ENCODE measurements at regions not wholly inside any gene's neighbourhood (a gene's known extent, or its start where the extent isn't known, plus 50 kb on each side); places are given as distances from the start of the nearest gene placed in this dataset.

- H3K4me3 ChIP-seq (ENCODE audit: low read length) = no peak overlapping the region
- no peak for DNase-seq (ENCODE audit: low read depth)
- H3K27me3 ChIP-seq (replicated peaks; ENCODE audit: control insufficient read depth, insufficient read depth, low read length) = no peaks in the 10 kb centered on the region
Observed at GRCh38 chr6:26267083-26267589, 97.9 kb upstream of the BTN3A2 start.

GRCh38 chr6:26268659-26269402 lies 96.2 kb upstream of the BTN3A2 start:
- no peak for DNase-seq (ENCODE audit: low read depth)
- no peak overlapping the region for H3K4me3 ChIP-seq (ENCODE audit: low read length)

More at GRCh38 chr6:26267083-26267589, 97.9 kb upstream of the BTN3A2 start:
- Histone ChIP-seq H3K36me3 (ENCODE audit: control insufficient read depth, insufficient read depth, low read length, severe bottlenecking) (no peaks in the 10 kb centered on the region), H3K9me3 (ENCODE audit: control insufficient read depth, low read length) (no peaks in the 10 kb centered on the region), H3K9ac (ENCODE audit: low read length) (no peak overlapping the region), H3K4me1 (ENCODE audit: control insufficient read depth, insufficient read depth, low read length) (peaks cover 8% of the 10 kb centered on the region)

GRCh38 chr6:26269531-26270485 lies 95.2 kb upstream of the BTN3A2 start:
- Histone ChIP-seq H3K4me3 (ENCODE audit: low read length) (no peak overlapping the region), H3K36me3 (ENCODE audit: control insufficient read depth, insufficient read depth, low read length, severe bottlenecking) (no peaks in the 10 kb centered on the region), H3K4me1 (ENCODE audit: control insufficient read depth, insufficient read depth, low read length) (peaks cover 21% of the 10 kb centered on the region), H3K9ac (ENCODE audit: low read length) (no peak overlapping the region), H3K27me3 (replicated peaks; ENCODE audit: control insufficient read depth, insufficient read depth, low read length) (no peaks in the 10 kb centered on the region), H3K9me3 (ENCODE audit: control insufficient read depth, low read length) (no peaks in the 10 kb centered on the region)
- DNase-seq (ENCODE audit: low read depth) = no peak

More at GRCh38 chr6:26268659-26269402, 96.2 kb upstream of the BTN3A2 start:
- Histone ChIP-seq H3K9me3 (ENCODE audit: control insufficient read depth, low read length) (no peaks in the 10 kb centered on the region), H3K9ac (ENCODE audit: low read length) (no peak overlapping the region), H3K27me3 (replicated peaks; ENCODE audit: control insufficient read depth, insufficient read depth, low read length) (no peaks in the 10 kb centered on the region), H3K36me3 (ENCODE audit: control insufficient read depth, insufficient read depth, low read length, severe bottlenecking) (no peaks in the 10 kb centered on the region), H3K4me1 (ENCODE audit: control insufficient read depth, insufficient read depth, low read length) (peaks cover 17% of the 10 kb centered on the region)

GRCh38 chr6:26270486-26270861 lies 94.5 kb upstream of the BTN3A2 start:
- Histone ChIP-seq H3K27me3 (replicated peaks; ENCODE audit: control insufficient read depth, insufficient read depth, low read length) (no peaks in the 10 kb centered on the region), H3K9ac (ENCODE audit: low read length) (peak overlapping the region; percentile 2), H3K36me3 (ENCODE audit: control insufficient read depth, insufficient read depth, low read length, severe bottlenecking) (no peaks in the 10 kb centered on the region), H3K4me1 (ENCODE audit: control insufficient read depth, insufficient read depth, low read length) (peaks cover 21% of the 10 kb centered on the region), H3K4me3 (ENCODE audit: low read length) (peak overlapping the region; percentile 92), H3K9me3 (ENCODE audit: control insufficient read depth, low read length) (no peaks in the 10 kb centered on the region)
- no peak for DNase-seq (ENCODE audit: low read depth)

- Histone ChIP-seq H3K36me3 (ENCODE audit: control insufficient read depth, insufficient read depth, low read length, severe bottlenecking) (no peaks in the 10 kb centered on the region), H3K9me3 (ENCODE audit: control insufficient read depth, low read length) (no peaks in the 10 kb centered on the region), H3K27me3 (replicated peaks; ENCODE audit: control insufficient read depth, insufficient read depth, low read length) (no peaks in the 10 kb centered on the region), H3K9ac (ENCODE audit: low read length) (peak overlapping the region; percentile 37), H3K4me3 (ENCODE audit: low read length) (peak overlapping the region; percentile 92), H3K4me1 (ENCODE audit: control insufficient read depth, insufficient read depth, low read length) (peaks cover 21% of the 10 kb centered on the region)
- peak; percentile 93 for DNase-seq (ENCODE audit: low read depth)
Observed at GRCh38 chr6:26270903-26271667, 93.9 kb upstream of the BTN3A2 start.

- DNase-seq (ENCODE audit: low read depth) = no peak
- peak overlapping the region; percentile 37 for H3K9ac ChIP-seq (ENCODE audit: low read length)
- no peaks in the 10 kb centered on the region for H3K27me3 ChIP-seq (replicated peaks; ENCODE audit: control insufficient read depth, insufficient read depth, low read length)
- H3K36me3 ChIP-seq (ENCODE audit: control insufficient read depth, insufficient read depth, low read length, severe bottlenecking) = no peaks in the 10 kb centered on the region
- H3K4me1 ChIP-seq (ENCODE audit: control insufficient read depth, insufficient read depth, low read length) = peaks cover 21% of the 10 kb centered on the region
- no peaks in the 10 kb centered on the region for H3K9me3 ChIP-seq (ENCODE audit: control insufficient read depth, low read length)
- H3K4me3 ChIP-seq (ENCODE audit: low read length) = peak overlapping the region; percentile 92
Observed at GRCh38 chr6:26271668-26272024, 93.4 kb upstream of the BTN3A2 start.

GRCh38 chr6:26272171-26272637 lies 92.8 kb upstream of the BTN3A2 start:
- Histone ChIP-seq H3K36me3 (ENCODE audit: control insufficient read depth, insufficient read depth, low read length, severe bottlenecking) (no peaks in the 10 kb centered on the region), H3K4me3 (ENCODE audit: low read length) (peak overlapping the region; percentile 92), H3K4me1 (ENCODE audit: control insufficient read depth, insufficient read depth, low read length) (peaks cover 21% of the 10 kb centered on the region), H3K9ac (ENCODE audit: low read length) (peak overlapping the region; percentile 37), H3K9me3 (ENCODE audit: control insufficient read depth, low read length) (no peaks in the 10 kb centered on the region), H3K27me3 (replicated peaks; ENCODE audit: control insufficient read depth, insufficient read depth, low read length) (no peaks in the 10 kb centered on the region)
- DNase-seq (ENCODE audit: low read depth) = no peak

GRCh38 chr6:26273673-26274588 lies 91.1 kb upstream of the BTN3A2 start:
- Histone ChIP-seq H3K36me3 (ENCODE audit: control insufficient read depth, insufficient read depth, low read length, severe bottlenecking) (no peaks in the 10 kb centered on the region), H3K4me3 (ENCODE audit: low read length) (peak overlapping the region; percentile 92), H3K9ac (ENCODE audit: low read length) (peak overlapping the region; percentile 81), H3K27me3 (replicated peaks; ENCODE audit: control insufficient read depth, insufficient read depth, low read length) (no peaks in the 10 kb centered on the region), H3K9me3 (ENCODE audit: control insufficient read depth, low read length) (no peaks in the 10 kb centered on the region), H3K4me1 (ENCODE audit: control insufficient read depth, insufficient read depth, low read length) (peaks cover 21% of the 10 kb centered on the region)
- peak; percentile 72 for DNase-seq (ENCODE audit: low read depth)

- Histone ChIP-seq H3K9me3 (ENCODE audit: control insufficient read depth, low read length) (no peaks in the 10 kb centered on the region), H3K27me3 (replicated peaks; ENCODE audit: control insufficient read depth, insufficient read depth, low read length) (no peaks in the 10 kb centered on the region), H3K4me3 (ENCODE audit: low read length) (no peak overlapping the region), H3K4me1 (ENCODE audit: control insufficient read depth, insufficient read depth, low read length) (peaks cover 21% of the 10 kb centered on the region), H3K36me3 (ENCODE audit: control insufficient read depth, insufficient read depth, low read length, severe bottlenecking) (peaks cover 2% of the 10 kb centered on the region), H3K9ac (ENCODE audit: low read length) (no peak overlapping the region)
- no peak for DNase-seq (ENCODE audit: low read depth)
Observed at GRCh38 chr6:26275663-26276062, 89.3 kb upstream of the BTN3A2 start.
